ENCODE measurements at regions not wholly inside any gene's neighbourhood (a gene's known extent, or its start where the extent isn't known, plus 50 kb on each side); places are given as distances from the start of the nearest gene placed in this dataset.
"Not testable (repeated sequence)": the region's sequence is repeated elsewhere in the genome, so short reads cannot be mapped to it uniquely, and the experiment has no call there.

GRCh38 chr1:48082271-48082962 is 85.2 kb upstream of the TRABD2B start:
- no peak for DNase-seq

- DNase-seq: no peak
Measured at GRCh38 chr1:48080331-48081255, 83.4 kb upstream of the TRABD2B start.

GRCh38 chr1:48079096-48079495 is 81.9 kb upstream of the TRABD2B start:
- DNase-seq: peak; percentile 2

- no peak for DNase-seq
Measured at GRCh38 chr1:48077795-48078222, 80.6 kb upstream of the TRABD2B start.

- DNase-seq: no peak
Measured at GRCh38 chr1:48076017-48076416, 78.8 kb upstream of the TRABD2B start.

- no peak for DNase-seq
Measured at GRCh38 chr1:48073798-48074530, 76.8 kb upstream of the TRABD2B start.

- DNase-seq: no peak
Measured at GRCh38 chr1:48071513-48071912, 74.3 kb upstream of the TRABD2B start.

GRCh38 chr1:48070396-48070750 is 73.2 kb upstream of the TRABD2B start:
- DNase-seq: no peak

GRCh38 chr1:48069662-48070395 is 72.6 kb upstream of the TRABD2B start:
- DNase-seq: no peak

- no peak for DNase-seq
Measured at GRCh38 chr1:48068206-48068605, 71.0 kb upstream of the TRABD2B start.

- DNase-seq: no peak
Measured at GRCh38 chr1:48066936-48067335, 69.8 kb upstream of the TRABD2B start.

- not testable (repeated sequence) for DNase-seq
Measured at GRCh38 chr1:48064693-48065092, 67.5 kb upstream of the TRABD2B start.

- no peak for DNase-seq
Measured at GRCh38 chr1:48062353-48062752, 65.2 kb upstream of the TRABD2B start.

GRCh38 chr1:48061162-48062136 is 64.3 kb upstream of the TRABD2B start:
- DNase-seq: peak; percentile 40

GRCh38 chr1:48059289-48059688 is 62.1 kb upstream of the TRABD2B start:
- no peak for DNase-seq

- no peak for DNase-seq
Measured at GRCh38 chr1:48058135-48059025, 61.2 kb upstream of the TRABD2B start.

GRCh38 chr1:48057249-48057648 is 60.1 kb upstream of the TRABD2B start:
- no peak for DNase-seq

- no peak for DNase-seq
Measured at GRCh38 chr1:48055876-48056764, 58.9 kb upstream of the TRABD2B start.

- no peak for DNase-seq
Measured at GRCh38 chr1:48054232-48054631, 57.0 kb upstream of the TRABD2B start.

All from suppressor macrophage treated with lipopolysaccharide for 4 hours (primary cell).